ENCODE measurements at regions not wholly inside any gene's neighbourhood (a gene's known extent, or its start where the extent isn't known, plus 50 kb on each side); places are given as distances from the start of the nearest gene placed in this dataset.
"Not testable (repeated sequence)": the region's sequence is repeated elsewhere in the genome, so short reads cannot be mapped to it uniquely, and the experiment has no call there.

DNA sequence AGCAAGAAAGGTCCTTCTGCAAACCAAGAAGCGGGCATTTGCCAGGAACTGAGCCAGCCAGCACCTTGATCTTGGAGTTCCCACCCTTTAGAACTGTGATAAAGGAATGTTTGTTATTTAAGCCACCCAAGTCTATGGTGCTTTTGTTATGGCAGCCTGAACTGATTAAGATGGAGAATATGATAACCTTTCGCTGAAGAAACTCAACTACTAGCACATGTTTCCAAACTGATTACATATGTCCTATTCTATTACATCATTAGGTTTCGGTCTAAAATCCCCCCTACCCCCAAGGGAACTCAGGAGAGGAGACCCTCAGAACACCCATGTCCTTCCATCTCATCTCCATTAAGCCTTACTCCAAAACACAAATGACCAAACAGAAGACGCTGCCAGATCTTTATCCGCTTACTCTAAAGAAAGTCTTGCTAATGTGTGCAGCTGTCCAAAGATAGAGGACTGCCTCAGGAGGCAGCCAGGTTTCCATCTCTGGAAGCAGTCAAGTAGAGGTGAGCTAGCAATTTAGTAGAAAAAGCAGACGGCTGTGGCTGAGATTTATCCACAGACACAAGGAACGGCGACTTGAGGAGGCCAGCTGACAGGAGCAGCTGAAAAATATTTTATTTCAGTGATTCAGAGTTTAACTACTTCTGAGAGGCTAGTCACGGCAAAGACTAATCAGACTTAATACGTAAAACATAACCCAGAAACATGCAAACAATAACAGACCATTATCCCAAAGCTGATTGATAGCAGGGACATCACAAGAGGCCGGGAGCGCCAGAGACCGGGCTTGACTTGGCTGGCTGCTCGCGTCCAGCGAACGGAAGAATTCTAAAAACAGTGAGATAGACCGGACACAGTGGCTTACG, 611.4 kb upstream of the CDH5 start:
- no peak for DNase-seq
- in situ Hi-C loops (cut with MboI; ENCODE audit: low pct_unique_long_range_greater_than_20kb, low sequenced_read_pairs): no loop called here

DNA sequence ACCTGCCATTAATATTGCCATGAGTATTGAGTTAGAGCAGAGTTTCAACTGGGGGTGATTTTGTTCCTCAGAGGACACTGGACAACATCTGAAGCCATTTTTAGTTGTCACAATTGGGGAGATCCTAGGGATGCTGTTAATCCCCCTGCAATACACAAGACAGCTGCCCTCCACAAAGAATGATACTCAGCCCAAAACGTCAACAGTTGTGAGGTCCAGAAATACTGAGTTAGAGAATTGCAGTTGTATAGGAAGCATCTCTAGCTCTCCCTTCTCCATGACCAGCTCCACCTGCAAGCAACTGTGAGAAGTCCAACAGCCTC, 614.0 kb upstream of the CDH5 start:
- in situ Hi-C loops (cut with MboI; ENCODE audit: low pct_unique_long_range_greater_than_20kb, low sequenced_read_pairs): no loop called here
- no peak for DNase-seq

DNA sequence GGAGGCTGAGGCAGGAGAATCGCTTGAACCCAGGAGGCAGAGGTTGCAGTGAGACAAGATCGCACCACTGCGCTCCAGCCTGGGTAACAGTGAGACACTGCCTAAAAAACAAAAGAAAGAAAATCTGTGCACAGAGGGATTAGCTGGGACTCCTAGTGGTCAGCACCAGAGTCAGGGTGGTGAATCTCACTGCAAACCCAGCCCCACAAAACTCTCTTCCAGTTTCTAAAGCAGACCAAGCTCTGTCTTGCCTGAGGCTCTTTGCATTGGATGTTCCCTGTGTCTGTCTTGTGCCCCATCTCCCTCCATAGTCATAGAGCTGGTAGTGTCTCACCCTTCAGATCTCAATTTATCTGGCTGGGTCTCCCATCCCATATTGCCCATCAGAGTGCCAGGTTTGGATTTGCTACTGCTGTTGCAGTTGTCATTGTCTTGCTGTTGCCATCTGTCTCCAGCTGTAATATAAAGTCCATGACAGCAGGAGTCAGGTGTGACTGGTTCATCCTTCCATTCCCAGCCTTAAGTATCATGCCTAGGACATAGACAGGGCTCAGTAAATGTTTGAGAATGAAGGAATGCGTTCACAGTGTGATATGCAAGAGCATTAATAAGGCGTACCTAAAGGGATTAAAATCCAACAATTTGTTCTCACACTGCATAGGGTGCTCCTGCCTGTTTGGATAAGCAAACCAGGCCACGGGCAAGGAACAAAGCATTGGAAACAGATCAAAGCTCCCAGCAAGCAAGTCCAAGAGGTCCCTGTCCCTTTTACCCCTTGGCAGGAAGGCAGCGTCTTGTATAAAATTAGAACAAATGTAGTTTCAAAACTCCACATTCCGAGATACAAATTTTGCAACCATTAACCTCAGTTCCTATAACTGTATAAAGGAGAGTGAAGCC, 614.6 kb upstream of the CDH5 start:
- no peak for DNase-seq
- in situ Hi-C loops (cut with MboI; ENCODE audit: low pct_unique_long_range_greater_than_20kb, low sequenced_read_pairs): no loop called here

DNA sequence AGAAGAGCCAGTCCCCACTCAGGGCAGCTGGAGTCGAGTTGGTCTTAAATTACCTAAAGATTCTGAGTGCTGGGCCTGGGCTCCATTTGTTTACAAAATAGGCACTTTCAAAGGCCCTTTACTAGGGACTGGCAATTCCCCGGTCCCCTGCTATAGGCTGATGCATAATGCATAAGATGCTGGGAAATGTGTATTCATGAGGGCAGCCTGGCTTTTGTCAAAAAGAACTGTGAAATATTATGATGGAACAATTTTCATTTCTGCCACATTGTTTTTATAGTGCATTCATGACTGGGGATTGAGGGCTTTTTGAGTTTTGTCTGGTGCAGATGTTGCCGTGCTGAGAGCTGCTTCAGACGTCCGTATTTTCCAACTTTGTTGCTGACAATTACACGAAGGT, 617.0 kb upstream of the CDH5 start:
- no peak for DNase-seq
- in situ Hi-C loops (cut with MboI; ENCODE audit: low pct_unique_long_range_greater_than_20kb, low sequenced_read_pairs): no loop called here

DNA sequence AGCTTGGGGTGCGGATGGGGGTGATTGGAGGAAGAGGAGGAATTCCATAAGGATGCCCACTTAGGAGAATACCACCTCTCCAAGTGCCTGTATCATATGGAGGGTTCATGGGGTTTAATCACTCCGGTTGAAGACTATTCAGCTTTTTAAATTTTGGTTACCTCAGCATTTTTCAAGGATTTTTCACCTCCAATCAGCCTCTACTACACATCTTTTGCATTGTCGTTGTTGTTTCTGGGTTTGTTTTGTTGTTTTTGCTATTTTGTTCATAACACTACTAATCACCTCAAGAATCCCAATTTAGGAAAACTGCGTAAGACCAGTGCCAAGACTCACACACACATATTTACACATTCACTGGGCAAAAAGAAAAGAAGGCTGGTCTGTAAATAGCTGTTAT, 619.5 kb upstream of the CDH5 start:
- in situ Hi-C loops (cut with MboI; ENCODE audit: low pct_unique_long_range_greater_than_20kb, low sequenced_read_pairs): no loop called here
- no peak for DNase-seq

DNA sequence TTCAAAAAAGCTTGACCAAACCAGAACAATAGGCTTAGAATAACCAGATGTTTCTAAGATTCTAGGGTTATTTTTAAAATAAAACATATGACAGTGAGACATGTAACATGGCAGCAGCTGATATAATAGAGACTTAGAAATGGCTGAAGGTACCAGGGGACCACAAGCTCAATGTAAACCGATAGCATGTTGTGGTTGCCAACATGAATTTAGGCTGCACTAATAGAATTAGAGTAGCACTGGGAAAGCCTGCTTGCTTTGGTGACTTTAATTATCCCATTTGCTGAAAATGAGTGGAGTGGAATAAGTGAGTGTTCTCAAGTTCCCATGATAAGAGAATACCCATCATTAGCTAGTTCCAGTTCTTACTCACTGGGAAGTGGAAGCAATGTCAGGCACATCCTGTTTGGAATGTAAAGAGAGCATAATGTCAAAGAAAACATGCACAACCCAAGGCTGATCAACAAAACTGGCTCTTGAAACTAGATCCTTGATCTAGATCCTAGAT, 621.2 kb upstream of the CDH5 start:
- DNase-seq: no peak
- in situ Hi-C loops (cut with MboI; ENCODE audit: low pct_unique_long_range_greater_than_20kb, low sequenced_read_pairs): no loop called here

DNA sequence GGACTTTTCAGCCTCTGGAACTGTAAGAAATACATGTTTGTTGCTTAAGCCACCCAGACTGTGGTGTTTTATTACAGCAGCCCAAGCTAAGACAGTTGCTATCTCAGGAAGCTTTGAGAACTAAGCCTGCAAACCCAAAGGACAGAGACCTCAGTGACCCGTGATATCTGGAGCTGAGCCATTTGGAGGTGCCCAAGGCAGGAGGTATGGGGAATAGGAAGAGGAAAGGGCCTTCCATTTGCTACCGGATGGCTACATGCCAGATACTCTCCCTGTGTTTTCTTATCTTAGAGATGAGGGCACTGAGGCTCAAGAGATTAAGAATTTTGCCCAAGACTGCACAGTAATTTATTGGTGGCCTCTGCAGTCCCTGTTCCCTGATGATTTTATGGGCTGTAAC, 622.1 kb upstream of the CDH5 start:
- in situ Hi-C loops (cut with MboI; ENCODE audit: low pct_unique_long_range_greater_than_20kb, low sequenced_read_pairs): no loop called here
- no peak for DNase-seq

DNA sequence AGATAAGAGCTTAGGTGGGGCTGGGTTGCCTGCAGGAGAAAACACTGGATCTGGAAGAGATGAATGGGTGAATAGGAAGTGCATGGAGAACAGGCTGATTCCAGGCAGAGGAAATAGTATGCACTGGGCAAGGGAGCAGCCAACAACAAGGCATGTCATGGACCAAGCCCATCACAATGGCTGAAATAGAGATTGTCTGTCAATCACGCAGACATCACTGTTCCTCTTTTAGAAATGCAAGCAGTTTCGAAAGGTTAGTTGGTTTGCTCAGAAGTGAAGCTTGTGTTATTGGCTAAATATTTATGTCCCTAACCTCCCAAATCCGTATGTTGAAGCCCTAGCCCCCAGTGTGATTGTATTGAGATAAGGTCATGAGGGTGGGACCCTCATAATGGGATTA, 621.7 kb upstream of the CDH11 start:
- no peak for DNase-seq
- in situ Hi-C loops (cut with MboI; ENCODE audit: low pct_unique_long_range_greater_than_20kb, low sequenced_read_pairs): no loop called here

DNA sequence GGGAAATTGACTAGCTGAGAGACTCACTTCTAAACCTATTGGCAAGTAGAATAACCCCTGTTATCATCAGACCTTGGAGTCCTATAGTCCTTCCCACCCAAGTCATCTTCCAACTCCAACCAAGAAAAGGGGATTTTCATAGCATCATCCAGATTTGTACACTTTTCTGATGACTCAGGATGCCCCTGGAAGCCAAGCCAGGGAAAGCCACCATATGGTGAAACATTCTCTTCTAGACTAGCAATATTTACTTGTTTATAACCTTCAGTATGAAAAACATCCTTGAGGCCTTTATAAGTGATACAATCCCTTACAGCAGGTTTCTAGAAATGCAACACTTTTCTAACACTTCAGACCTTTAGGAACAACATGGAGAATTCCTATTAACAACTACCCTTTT, 618.8 kb upstream of the CDH11 start:
- in situ Hi-C loops (cut with MboI; ENCODE audit: low pct_unique_long_range_greater_than_20kb, low sequenced_read_pairs): no loop called here
- no peak for DNase-seq

DNA sequence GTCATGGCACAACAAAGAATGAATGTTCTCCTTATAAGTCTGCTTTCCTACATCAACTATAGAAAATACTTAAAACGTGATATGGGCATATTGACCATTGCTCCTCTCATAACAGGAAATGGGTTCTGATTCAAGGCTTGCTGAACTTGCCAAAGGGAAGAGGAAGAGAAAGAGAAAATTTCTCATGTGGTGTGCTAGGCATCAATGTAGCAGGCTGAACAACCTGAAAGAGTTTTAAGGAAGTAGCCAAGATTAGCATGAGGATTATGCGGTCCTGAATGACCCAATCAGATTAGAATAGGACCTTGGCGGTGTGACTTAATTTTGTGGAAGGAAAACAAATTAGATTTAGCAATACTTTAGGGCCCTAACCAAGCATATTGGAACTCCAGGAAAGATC, 617.7 kb upstream of the CDH11 start:
- in situ Hi-C loops (cut with MboI; ENCODE audit: low pct_unique_long_range_greater_than_20kb, low sequenced_read_pairs): no loop called here
- no peak for DNase-seq

DNA sequence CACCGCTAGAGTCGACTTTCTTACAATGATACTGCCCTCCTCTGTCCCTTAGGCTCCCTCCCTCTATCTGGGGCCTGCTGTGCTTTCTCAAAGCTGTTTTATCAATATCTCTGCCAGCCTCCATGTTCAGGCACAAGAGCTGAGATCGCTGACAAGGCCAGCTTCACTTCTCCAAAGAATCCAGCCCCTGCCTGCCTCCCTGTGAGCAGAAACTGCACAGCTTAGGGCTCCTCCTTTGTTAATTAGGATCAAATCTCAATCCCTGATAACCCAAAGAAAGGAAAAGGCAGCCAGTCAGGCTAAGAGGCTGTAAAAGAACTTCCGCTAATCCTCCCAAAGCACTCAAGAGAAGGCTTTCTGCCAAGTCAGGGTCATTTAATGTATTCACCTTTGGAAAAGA, 616.0 kb upstream of the CDH11 start:
- in situ Hi-C loops (cut with MboI; ENCODE audit: low pct_unique_long_range_greater_than_20kb, low sequenced_read_pairs): no loop called here
- DNase-seq: no peak

DNA sequence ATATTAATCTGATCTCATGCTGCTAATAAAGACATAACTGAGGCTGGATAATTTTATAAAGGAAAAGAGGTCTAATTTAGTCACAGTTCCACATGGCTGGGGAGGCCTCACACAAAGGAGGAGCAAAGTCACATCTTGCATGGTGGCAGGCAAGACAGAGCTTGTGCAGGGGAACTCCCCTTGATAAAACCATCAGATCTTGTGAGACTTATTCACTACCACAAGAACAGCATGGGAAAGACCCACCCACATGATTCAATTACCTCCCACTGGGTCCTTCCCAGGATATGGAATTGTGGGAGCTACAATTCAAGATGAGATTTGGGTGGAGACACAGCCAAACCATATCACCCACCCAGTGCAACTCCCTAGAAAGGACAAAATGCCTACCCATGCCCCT, 613.8 kb upstream of the CDH11 start:
- DNase-seq; in situ Hi-C loops (cut with MboI; ENCODE audit: low pct_unique_long_range_greater_than_20kb, low sequenced_read_pairs): not testable (repeated sequence)

DNA sequence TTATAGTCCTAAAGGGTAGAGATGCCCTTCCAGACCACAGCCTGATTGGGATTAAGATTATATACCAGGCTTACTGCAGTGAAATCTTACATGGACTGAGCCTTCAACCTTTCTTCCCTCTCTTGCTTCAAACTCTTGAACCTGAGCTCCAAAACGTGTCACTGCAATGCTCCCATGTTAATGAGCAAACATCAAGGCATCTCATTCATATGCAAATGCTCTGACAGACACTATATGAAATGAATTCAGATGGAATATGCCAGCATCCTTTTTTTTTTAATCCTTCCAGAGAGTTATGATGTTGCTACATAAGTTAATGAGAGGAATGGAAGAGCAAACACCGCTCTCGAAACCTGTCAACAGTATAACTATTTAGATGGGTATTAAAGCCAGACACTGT, 611.9 kb upstream of the CDH11 start:
- in situ Hi-C loops (cut with MboI; ENCODE audit: low pct_unique_long_range_greater_than_20kb, low sequenced_read_pairs): no loop called here
- no peak for DNase-seq

DNA sequence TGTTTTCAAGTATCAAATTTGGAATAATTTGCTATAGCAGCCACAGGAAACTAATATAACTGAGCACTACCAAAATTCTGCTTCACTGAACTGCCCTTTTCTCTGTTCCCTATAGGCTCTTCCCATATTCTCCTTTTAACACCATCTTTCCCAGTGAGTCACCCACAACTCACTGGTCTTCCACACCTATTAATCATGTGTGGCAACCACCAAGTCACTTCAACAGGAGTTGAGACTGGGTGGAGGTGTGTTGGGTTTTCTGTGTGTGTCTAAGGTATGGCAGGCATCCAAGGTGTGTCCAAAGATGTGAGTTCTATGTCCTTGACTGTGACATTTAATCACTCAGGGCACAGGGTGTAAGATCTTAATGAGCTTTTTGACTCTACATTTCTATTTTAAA, 610.0 kb upstream of the CDH11 start:
- no peak for DNase-seq
- in situ Hi-C loops (cut with MboI; ENCODE audit: low pct_unique_long_range_greater_than_20kb, low sequenced_read_pairs): no loop called here

DNA sequence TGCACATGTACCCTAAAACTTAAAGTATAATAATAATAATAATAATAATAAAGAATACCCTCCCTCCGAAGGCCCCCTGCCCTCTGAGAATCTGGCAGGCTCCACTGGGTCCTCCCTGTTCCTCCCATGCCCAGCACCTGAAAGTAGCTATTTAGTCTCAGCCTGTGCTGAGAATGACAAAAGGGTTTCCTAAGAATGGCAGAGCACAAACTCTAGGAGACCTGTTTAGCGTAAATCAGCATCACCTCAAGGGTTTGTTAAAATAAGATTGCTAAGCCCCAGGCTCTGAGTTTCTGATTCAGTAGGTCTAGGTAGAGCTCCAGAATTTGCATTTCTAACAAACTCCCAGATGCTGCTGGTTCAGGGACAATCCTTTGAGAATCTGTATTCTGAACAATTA, 606.8 kb upstream of the CDH11 start:
- DNase-seq: no peak
- in situ Hi-C loops (cut with MboI; ENCODE audit: low pct_unique_long_range_greater_than_20kb, low sequenced_read_pairs): no loop called here

DNA sequence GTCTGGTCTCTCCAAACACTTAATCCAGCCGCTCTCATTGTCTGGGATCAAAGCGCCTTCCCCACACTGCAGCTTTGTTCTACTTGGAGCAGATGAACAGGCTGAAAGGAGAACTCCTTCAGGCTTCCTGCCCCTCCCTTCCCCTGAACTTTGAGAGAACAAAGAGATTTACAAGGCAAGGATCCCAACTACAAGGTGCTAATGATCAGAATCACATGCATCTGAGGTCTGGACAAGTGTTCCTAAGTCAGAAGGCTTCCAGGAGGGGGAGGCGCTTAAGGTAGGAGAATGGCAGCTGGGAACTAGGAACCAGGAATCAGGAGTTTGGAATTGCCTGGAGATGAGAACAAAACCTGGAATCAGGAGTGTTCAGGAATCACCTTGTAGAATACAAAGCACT, 606.3 kb upstream of the CDH11 start:
- in situ Hi-C loops (cut with MboI; ENCODE audit: low pct_unique_long_range_greater_than_20kb, low sequenced_read_pairs): no loop called here
- DNase-seq: no peak

DNA sequence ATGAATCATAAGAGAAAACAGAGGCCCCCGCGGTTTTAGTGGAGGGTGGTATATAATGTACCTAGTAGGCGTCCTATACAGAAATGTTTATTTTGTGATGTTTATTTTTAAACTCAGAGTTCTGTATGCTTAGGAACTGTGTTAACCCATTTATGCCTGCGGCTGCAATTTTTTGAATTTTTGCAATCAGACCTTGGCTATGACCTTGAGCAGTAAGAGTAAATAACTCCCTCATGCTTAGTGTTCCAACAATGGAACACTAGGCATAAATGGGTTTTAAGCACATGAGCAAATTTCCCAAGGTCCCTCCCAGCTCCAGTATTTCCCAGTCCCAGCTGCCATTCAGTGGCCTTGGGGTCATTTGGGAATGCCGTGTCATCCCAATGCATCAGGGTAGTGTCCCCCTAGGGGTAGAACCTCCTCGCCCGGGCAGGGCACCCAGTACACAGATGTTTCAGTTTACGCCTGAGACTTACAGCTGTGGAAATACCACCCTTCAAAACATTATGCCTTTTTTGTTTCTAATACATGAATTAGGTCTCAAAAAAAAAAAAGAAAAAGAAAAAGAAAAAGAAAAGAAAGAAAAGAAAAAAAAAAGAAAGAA, 605.8 kb upstream of the CDH11 start:
- no peak for DNase-seq
- in situ Hi-C loops (cut with MboI; ENCODE audit: low pct_unique_long_range_greater_than_20kb, low sequenced_read_pairs): no loop called here

DNA sequence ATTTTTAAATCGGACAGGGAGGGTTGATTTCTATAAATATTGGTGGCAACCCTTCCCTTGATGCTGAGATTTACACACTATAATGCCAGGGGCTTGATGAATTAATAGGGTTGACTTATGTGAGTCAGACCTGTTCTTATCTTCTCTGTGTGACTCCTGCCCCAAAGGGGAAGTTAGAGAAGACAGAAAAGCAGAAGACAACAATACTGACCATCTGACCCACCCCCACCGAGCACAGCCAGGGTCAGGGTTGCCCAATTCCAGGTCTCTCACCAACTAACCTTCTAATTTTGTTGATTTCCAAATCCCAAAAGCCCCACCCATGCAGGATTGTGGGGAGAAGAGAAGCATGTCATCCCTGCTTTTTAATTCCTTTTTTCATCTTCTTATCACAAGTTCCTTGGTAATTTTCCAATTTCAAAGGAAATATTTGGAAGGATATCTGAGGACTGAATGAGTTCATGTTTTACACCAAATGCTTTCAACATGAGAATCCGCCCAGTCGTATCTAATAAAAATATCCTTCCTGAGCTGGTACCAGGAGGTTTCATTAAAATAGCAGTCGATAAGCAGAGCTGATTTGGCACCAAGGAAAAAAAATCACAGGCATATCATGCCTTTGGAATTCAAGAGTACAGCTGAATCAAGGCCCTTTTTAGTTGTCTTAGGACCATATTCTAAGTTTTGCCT, 603.4 kb upstream of the CDH11 start:
- no peak for DNase-seq
- in situ Hi-C loops (cut with MboI; ENCODE audit: low pct_unique_long_range_greater_than_20kb, low sequenced_read_pairs): no loop called here

DNA sequence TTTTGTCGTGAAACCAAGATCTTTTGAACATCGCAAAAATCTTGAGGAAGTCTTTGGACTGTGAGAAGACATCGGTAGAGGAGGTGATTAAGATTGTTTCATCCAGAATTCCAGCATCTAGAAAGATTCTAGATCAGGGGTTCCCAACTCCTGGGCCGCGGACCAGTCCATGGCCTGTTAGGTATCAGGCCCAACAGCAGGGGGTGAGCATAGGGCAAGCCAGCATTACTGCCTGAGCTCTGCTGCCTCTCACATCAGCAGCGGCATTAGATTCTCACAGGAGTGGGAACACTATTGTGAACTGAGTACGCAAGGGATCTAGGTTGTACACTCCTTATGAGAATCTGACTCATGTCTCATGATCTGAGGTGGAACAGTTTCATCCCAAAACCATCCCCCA, 600.6 kb upstream of the CDH11 start:
- DNase-seq: no peak
- in situ Hi-C loops (cut with MboI; ENCODE audit: low pct_unique_long_range_greater_than_20kb, low sequenced_read_pairs): no loop called here

DNA sequence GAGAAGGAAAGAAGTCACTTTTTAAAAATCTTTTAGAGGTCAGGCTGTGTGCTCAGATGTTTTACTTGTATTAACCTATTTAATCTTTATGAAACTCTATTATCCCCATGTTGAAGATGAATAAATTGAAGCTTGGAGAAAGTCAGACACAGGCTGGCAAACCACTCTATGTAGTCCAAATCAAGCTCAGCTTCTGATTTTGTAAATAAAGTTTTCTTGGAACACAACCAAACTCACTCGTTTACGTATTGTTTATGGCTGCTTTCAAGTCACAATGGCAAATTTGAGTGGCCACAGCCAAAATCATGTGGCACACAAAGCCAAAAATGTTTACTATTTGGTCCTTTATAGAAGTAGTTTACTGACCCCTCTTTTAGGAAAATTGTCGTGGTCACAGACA, 596.0 kb upstream of the CDH11 start:
- in situ Hi-C loops (cut with MboI; ENCODE audit: low pct_unique_long_range_greater_than_20kb, low sequenced_read_pairs): no loop called here
- no peak for DNase-seq
